Posterior cingulate gyrus (tissue), 11 donors: ENCODE measurements at regions not wholly inside any gene's neighbourhood (a gene's known extent, or its start where the extent isn't known, plus 50 kb on each side); places are given as distances from the start of the nearest gene placed in this dataset.
A peak's percentile ranks its signal among the peaks of the same experiment; 100 is the strongest.
"Not testable (repeated sequence)": the region's sequence is repeated elsewhere in the genome, so short reads cannot be mapped to it uniquely, and the experiment has no call there.

ENCODE experiments used
- DNase-seq, 10 donors: peaks; one replicate each; pipeline versions ENCODE4 v3.0.0 to v3.0.0-alpha.2; 2020 to 2021; ENCODE audit warnings: mixed read lengths in 3 of 10
- intact Hi-C: fragments of 100-400 bp; cut with DNase I; formaldehyde crosslinking; loops from one replicate; pipeline ENCODE4 v1.15.1; 2023

DNA sequence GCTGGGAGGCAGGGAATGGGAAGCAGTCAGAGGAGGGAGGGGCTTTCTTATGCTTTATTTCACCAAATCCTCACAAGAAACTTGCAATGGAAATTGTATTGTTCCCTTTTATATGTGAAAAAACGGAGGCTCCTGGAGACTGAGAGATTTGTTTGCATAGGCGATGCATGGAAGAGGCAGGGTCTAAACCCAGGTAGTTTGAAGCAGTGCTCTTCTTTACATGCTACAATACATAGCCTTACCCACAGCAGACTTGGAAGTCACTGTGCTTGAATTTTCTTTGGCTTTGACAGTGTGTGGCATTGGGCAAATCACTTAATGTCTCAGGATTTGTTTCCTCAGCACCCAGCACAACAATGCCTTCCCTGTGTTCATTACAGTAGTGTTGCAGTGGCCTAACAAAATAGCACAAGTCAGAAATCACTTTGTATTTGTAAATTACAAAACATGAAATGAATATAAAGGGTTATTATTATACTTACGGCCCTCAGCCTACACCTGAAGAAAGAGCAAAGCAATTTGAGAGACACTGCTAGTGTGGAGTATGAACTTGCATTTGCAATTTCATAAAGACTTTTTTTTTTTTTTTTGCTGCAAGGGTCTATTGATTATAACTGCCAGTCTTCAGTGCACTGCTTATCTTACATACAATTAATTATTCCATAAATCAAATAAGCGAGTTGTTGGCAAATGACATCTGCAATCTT lies 646.4 kb upstream of the KCNMB2 start:
- no peak for DNase-seq

DNA sequence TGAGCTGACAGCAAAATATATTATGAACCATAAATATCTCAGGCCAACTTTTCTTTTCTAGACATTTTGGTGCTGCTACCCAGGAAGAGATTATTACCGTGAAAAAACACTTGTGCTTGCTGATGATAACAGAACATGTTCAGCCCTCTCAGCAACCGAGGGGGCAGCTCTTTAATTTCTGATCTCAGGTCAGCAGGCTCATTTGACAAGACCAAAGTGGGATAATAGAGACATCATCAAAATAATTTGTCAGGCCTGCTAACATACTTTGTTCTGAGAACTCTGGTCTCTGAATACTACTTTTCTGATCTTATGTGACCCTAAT lies 645.9 kb upstream of the KCNMB2 start:
- intact Hi-C loops: no loop called here

More for the DNA sequence above, 646.4 kb upstream of the KCNMB2 start:
- intact Hi-C loops: no loop called here

DNA sequence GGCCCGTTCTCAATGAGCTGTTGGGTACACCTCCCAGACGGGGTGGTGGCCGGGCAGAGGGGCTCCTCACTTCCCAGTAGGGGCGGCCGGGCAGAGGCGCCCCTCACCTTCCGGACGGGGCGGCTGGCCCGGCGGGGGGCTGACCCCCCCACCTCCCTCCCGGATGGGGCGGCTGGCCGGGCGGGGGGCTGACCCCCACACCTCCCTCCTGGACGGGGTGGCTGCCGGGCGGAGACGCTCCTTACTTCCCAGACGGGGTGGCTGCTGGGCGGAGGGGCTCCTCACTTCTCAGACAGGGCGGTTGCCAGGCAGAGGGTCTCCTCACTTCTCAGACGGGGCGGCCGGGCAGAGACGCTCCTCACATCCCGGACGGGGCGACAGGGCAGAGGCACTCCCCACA lies 644.7 kb upstream of the KCNMB2 start:
- DNase-seq: peak in 1 of 10 donors; percentile 53
- intact Hi-C loops: not testable (repeated sequence)

More for the DNA sequence above, 645.9 kb upstream of the KCNMB2 start:
- DNase-seq: no peak

DNA sequence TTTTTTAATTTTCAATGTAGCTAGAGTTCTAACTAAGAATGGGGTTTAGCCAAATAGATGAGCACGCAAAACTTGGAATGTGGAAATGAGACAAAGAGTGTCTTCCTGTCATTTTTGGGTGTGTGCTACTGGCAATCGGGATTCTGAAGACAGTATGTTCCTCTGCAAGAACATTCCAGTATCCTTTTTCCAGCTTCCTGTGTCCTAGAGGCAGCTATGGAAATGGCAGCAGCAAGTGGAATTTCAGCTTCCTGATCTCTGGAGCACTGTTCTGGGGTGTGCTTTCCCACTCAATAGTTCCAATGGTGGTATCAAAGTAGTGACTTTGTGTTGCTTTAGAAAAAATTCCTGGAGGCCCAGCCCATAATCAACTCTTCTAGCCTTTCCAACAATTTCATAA lies 642.9 kb upstream of the KCNMB2 start:
- no peak for DNase-seq
- intact Hi-C loops: no loop called here

DNA sequence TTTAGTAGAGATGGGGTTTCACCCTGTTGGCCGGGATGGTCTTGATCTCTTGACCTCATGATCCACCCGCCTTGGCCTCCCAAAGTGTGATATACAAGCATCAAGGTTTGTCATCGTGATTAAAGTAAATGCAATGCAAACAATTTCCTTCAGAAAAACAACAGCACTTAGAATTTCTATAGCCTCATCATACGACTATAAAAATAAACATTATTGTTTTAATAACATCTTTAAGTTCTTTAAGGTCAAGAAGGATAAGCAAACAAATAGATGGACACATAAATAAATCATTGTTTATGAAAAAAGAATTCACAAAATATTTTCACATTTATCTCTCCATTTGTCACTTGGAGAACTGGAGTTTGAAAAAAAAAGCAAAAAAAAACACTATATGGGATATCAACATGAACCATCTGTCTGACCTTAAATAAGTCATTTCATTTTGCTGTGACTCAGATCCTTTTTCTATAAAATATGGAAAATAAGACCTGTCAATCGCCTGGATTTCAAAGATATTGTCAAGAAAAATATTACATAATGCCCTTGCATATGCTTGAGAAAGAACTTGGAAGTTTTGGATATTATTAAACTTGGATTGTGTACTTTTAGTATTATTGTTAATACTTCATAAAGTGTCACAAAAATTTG lies 642.0 kb upstream of the KCNMB2 start:
- DNase-seq: no peak
- intact Hi-C loops: no loop called here

DNA sequence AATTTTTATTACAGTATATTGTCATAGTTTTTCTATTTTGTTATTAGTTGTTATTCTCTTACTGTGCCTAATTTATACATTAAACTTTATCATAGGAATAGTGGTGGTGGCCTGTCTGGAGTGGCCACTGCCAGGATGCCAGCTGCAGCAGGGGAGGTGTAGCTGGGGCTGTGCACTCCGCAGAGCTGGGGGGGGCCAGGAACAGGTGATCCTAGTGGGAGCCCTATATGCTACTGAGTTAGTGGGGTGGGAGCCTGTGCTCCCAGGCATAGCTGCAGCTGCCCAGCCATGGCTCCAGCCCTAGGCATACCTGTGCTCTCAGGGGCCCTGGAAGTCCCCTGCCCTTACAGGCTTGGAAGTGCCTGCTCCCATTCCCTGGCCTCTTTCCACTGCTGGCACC lies 638.1 kb upstream of the KCNMB2 start:
- intact Hi-C loops: no loop called here
- peak in 1 of 10 donors; percentile 70 for DNase-seq

DNA sequence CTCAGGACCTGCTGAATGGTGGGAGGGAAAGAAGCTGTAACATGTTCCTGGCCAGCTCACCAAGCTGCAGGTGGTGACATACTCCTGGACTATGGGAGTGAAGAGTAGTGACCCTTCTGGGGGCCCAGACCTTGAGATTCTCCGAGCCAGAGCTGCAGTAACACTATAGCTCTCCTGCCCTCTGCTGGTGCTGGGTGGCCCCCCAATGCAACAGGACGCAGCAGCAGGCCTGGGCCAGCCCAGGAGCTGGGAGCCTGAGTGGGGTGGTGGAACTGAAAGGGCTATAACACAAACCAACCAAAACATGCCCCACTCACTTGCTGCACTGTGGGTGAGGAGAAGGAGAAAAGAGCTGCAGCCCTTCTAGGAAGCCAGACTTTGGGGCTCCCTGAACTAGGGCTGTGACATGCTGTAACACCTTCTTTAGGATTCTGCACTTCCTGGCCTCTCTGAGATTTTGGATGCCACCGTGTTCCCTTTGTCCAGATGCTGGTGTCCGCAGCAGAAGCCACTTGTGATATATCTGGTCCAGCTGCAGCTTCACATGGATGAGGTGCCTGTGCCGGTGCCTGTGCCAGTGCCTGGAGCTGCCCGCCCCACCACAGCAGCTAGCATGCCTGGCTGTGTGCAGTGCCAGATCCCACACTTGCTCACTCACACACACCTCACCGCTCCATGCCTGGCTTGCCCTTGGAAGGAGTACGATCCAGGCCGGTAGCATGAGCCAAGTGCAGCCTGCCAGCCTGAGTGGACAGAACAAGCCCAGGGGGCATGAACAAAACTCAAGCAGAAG lies 636.8 kb upstream of the KCNMB2 start:
- intact Hi-C loops: no loop called here
- peak in 2 of 10 donors; percentile 64 to 75 for DNase-seq

DNA sequence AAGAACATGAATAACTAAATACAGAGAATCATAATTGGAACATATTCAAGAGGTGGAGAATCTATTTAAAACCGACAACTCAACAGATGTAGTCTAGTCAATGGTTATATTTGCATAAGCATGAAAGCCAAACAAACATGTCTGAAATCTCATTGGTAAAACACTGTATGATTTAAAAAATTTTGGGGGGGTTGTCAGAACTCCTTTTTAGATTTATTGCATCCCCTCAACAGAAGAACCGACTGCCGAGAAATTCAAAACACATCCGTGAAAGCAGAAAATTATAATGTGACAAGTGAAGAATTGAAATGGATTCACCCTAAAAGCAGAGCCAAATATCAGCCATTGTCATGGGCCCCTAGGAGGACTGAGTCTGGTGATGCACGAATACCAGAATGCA lies 633.4 kb upstream of the KCNMB2 start:
- intact Hi-C loops: no loop called here
- DNase-seq: no peak

DNA sequence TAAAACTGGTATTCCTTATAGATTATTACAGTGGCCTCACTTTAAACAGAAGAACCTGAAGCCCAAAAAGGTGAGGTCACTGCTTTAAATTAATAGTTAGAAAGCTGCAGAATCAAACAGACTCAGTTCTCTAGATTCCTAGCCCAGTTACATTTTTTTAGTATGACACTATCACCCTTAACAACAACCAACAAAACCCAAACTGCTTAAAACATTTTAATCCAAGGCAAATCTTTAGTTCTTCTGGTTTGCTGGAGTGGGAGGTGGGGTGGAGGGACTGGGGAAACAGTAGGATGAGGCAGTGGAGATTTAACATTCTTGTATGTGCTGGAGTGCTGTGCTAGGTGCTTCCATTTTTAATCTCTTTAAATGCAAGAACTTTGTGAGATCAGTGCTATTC lies 631.6 kb upstream of the KCNMB2 start:
- intact Hi-C loops: no loop called here
- DNase-seq: no peak

DNA sequence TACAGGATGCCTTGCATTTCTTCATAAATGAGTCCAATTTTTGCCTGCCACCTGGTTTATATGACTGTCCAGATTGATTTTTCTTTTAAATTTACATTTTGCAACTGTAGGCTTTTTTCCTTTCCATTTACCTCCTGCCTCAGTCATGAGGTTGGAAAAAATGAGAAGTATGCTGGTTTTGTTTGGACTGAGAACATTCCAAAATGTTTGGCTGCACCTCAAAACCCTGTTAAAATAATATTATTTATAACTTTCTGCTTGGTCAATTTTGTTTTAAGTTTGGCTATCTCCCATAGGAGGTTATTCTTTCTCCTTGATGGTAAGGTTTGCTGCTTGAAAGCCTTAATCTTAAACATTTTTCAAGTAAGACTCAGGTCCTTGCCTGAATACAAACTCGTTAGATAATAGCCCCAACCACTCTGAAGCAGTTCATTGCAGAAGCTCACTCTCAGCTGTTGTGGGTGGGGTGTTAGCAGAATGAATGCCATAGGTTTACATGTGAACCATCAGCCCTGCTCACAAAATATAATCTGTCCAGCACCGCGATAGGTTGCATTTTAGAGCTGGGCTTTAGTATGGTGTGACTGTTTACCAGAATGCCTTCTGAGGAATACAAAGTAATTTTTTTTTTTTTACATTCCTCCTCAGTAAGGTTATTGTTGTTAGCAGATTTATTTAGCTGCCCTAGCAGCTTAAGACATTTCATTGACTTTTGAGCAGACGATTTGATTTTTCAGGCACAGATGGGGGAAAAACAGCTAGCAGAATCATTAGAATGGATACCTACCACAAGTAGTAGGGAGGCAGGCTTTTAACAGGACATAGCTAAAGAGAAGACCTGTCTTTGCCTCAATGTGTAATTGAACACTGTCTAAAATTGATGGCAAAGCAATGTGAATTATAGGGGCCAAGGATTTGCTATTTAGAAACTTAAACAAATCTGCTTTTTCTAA lies 630.8 kb upstream of the KCNMB2 start:
- intact Hi-C loops: no loop called here
- peak in 1 of 10 donors; percentile 10 for DNase-seq

DNA sequence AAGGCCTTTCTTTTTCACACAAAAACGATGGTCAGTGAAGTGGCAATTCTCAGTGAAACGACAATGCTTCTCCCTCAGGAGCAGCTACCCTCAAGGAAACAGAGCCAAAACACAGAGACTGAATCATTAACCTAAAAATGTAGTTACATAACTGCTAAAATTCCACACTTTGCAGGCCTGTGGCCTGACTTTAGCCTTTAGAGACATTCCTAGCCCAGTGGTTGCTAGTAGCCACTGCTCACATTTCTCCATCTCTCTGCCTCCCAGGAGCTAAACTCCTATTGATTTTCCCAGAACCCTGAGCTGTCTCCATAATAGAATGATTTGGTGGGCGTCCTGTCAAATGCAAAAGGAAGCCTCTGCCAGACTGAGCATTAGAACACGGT lies 630.1 kb upstream of the KCNMB2 start:
- intact Hi-C loops: no loop called here
- DNase-seq: no peak

DNA sequence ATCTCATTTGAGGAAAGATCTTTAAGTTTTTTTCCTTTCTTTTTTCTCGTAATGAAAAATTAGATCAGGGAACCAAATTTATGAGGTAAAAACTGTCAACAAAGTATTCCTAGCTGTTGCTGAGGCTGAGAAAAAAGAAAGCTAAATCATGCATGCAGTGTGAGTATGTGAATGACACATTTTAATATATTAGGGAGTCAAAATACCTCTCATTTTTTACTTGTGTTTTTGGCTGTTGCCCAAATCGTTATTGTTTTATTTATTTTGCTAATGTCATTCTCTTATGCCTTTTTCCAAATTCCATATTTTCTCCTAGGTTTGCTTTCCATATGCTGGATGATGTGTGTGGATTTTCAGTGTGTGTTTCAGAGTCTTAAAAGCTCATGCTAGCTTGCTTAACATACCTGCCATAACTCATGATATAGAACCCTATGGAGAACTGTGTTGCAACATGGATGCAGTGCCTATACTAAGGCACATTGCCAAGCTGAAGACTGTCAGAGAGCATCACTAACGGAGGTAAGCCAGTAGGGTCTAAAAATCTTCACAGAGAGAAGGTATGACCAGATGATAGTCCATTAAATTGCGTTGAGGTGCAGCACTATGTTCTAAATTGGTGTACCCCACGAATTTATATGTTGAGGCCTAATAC lies 629.5 kb upstream of the KCNMB2 start:
- no peak for DNase-seq
- intact Hi-C loops: no loop called here

DNA sequence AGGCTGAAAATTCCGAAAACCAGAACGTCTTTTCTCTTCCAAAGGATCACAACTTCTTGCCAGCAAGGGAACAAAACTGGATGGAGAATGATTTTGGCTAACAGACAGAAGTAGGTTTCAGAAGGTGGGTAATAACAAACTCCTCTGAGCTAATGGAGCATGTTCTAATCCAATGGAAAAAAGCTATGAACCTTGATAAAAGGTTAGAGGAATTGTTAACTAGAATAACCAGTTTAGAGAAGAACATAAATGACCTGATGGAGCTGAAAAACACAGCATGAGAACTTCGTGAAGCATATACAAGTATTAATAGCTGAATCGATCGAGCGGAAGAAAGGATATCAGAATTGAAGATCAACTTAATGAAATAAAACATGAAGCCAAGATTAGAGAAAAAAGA lies 626.7 kb upstream of the KCNMB2 start:
- intact Hi-C loops, DNase-seq: not testable (repeated sequence)

DNA sequence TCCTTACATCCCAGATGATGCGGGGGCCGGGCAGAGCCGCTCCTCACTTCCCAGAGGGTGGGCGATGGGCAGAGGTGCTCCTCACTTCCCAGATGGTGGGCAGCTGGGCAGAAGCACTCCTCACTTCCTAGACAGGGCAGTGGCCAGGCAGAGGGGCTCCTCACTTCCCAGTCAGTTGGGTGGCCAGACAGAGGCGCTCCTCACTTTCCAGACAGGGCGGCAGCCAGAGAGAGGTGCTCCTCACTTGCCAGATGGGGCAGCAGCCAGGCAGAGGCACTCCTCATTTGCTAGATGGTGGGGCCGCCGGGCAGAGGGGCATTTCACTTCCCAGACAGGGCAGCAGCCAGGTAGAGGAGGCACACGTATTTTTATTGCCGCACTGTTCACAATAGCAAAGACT lies 622.0 kb upstream of the KCNMB2 start:
- intact Hi-C loops: no loop called here
- DNase-seq: peak in 2 of 10 donors; percentile 56 to 77

DNA sequence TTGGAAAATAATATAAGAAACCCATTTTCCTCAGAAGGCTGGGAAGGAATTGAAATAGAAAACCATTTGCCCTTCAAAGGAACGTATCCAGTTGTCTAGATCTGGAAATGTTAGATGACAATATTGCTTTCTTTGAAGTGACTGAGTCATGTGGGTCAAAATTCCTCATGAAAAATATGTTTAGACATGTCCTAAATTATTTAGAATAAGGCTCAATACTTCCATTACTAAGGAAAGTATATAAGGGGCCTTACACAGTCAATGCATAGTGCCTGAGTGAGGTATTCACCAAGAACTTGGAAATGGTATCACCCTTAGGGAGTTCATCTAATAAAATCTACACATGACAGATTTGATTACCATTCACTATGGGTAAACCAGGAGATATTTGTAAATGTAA lies 619.8 kb upstream of the KCNMB2 start:
- no peak for DNase-seq
- intact Hi-C loops: no loop called here

DNA sequence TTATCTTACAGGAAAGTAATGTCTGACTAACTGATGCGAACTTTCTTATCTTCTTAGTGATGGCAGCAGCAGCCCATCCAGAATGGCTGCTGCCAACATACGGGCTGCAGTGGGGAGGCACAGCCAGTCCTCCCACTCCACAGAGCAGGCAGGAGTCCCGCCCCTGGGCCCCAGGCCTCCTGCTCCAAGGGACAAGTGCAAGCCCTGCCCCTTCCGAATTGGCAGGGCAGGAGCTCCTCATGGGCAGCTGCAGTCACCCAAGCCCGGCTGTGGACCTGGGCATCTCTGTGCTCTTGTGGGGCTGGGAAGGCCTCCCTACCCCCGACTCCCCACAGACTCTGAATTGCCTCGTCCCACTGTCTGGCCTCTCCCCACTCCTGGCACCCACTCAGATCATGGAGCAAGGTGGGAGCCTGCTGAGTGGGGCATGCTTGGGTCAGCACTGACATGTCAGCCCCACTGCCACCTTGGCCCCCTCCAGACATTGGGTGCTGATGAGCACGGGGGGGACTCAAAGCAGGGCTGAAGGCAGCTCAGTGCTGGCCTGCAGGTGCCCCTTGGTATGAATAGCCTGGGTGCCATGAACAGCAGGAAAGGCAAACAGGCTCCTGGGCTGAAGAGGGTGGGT lies 618.9 kb upstream of the KCNMB2 start:
- intact Hi-C loops: no loop called here
- peak in 1 of 10 donors; percentile 76 for DNase-seq

DNA sequence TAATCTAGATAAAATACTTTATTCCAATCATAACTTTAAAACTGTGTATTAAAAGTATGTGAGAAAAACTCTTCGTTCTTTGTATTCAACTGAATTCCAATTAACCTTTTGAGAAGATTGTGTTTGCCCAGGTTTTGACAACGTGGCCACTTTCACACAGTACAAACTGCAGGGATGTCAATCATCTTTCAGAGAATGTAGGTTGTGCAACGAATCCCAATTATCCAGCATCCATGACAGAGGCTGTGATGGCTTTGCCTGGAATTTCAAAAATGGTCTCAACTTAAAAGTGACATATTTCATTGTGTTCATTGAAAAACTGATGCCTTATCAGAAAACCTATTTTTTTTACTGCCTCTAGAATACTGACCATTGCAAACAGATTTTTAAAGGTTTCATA lies 615.1 kb upstream of the KCNMB2 start:
- no peak for DNase-seq
- intact Hi-C loops: no loop called here

DNA sequence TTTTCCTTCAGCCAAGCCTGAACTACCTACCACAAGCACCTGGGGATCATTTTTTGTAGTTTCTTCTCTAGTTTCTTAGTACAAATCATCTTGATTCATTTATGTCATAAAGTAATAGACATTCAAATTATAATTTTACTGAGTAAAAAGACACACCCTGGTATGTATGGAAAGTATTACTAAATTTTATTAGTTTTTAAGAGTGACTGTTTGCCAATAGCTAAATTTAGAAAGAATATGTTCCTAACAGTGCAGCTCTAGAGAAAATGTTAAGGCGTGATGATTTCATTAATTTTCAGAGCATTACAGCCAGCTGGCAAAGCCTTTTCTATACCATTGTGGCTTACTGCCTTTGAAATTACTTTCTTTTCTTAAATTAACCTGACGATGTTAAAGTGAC lies 612.0 kb upstream of the KCNMB2 start:
- intact Hi-C loops: no loop called here
- no peak for DNase-seq

DNA sequence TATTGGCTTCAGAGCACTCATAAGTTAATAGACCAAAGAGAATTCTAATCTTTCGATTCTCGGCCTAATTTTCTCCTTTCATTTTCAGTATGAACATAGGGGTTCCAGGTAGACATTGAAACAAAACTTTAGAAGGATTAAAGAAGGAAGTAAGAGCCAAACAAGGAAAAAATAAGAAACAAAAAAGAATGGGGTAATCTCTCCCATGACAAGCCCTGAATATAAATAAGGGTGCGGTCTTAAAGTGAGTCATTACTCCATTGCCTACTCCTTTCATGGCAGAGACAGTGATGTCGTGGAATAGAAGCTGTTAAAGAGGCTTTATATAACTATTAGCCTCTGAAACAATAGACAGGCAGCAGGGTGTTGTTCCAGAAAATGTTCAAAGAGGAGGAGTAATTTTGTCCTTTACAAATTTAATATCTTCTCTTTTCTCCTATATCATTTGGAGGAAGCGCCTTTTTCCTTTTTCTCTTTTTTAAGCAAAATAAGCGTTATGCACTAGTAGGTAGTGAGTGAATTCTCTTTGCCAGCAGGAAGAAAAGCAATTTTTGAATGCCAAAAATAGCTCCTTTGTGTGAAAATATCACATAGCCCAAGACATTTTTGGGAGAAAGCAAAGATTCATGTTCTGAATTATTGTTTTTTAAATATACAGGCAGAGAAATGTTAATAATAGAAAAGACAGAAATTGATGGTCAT lies 607.9 kb upstream of the KCNMB2 start:
- intact Hi-C loops: no loop called here
- DNase-seq: no peak
